IPS DF 19.7 (cell line): ENCODE measurements at regions not wholly inside any gene's neighbourhood (a gene's known extent, or its start where the extent isn't known, plus 50 kb on each side); places are given as distances from the start of the nearest gene placed in this dataset.

ENCODE experiments used
- DNase-seq: peaks from one replicate; pipeline ENCODE4 v3.0.0-alpha.2; 2013; ENCODE audit warnings: low read depth, low spot score

- no peak for DNase-seq
These were observed 490.7 kb upstream of the SGCD start for GRCh38 chr5:155836089-155836803.

GRCh38 chr5:155838394-155838793, 488.6 kb upstream of the SGCD start:
- DNase-seq, result no peak

DNA sequence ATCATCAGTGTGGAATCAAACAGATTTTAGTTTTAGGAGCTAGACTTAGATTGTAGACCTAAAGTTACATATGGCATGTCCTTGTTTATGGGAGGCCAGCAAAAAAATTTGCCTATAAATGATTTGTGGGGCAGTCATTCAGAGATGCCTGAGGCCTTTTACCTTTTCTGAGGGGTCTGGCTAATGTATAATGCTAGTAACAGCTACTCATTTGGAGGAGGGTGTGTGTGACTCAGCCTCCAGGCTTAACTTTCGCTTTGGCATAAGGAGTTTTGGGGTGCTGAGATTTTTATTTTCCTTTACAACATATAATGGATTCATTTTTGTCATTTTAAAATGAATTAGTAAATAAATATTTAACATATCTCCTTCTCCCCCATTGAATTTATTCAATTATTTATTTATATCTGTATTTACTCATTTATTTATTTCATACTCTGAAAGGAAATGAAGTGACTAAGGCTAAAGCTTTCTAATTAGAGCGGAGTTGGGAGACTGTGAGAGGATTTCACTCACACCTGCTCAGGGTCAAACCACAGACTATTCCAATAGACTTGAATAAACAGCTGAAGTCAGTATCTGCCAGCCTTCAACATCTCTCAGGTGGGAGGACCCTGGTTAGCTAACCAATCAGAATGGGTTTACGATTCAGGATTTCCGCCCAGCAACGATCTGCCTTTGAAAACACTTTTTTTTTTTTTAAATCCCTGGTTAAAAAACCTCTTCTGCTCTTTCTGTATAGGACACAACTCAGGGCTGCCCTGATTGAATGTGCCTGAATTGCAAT, 487.5 kb upstream of the SGCD start:
- DNase-seq, result peak; percentile 5

GRCh38 chr5:155844542-155844941, 482.4 kb upstream of the SGCD start:
- DNase-seq, result no peak

DNA sequence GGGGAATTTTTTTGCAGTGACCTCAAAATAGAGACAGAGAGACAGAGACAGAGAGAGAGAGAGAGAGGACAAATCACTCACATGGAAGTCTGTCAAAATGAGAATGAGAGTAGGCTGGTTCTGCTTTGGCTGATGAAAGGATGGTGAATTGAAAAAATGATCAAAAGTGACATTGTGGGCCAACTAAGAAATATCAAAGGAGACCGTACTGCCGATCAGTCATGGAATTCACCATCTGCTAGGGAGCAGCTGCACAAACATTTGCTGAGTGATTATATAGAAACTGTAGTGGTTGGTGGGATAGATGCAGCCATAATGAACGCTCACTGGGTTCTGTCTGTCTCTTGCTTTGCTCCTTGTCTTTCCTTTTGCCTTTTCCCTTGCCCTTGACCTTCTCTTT, 476.6 kb upstream of the SGCD start:
- no peak for DNase-seq

- DNase-seq, result no peak
These were observed 460.0 kb upstream of the SGCD start for GRCh38 chr5:155866971-155867370.

DNA sequence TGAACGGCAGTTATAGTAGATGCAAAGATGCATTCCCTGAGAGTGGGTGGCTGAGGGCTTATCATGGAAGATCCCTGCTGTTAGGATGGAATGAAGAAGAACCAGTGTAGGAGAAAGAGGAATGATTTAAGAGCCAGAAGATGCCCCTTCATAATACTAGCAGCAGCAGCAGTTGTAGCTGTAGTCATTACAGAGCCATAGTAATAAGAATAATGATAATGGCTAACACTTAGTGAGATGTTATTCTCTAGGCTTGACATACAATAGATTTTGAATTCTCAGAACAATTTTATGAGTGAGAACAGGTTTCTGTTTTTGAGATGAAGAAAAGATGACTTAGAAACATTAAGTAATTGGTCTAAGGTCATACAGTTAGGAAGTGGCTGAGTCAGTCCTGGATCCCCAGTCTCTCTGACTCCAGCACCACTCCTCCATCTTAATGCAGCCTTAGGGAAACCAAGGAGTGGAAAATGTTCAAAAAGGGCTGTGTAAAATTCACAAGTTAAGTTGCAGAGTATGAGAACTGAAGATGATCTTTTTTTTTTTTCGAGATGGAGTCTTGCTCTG, 459.4 kb upstream of the SGCD start:
- DNase-seq, result no peak

- no peak for DNase-seq
These were observed 456.3 kb upstream of the SGCD start for GRCh38 chr5:155870636-155871035.

DNA sequence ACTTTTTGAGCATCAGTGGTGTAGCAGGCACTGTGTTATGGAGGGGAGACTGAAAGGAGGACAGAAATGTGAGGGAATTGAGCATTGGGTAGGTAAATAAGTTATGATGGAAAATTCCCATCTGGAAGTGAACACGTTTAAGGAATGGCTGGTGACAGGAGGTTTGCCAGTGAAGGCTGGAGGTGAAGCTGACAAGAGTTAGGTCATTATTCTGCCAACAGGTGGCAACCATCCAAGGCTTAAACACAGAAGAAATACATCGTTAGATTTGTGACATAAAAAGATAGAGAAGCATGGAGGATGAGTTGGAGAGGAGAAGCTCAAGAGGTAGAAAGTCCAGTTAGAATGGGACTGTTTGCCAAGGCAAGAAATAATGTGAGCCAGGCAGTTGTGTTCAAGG, 455.3 kb upstream of the SGCD start:
- DNase-seq, result no peak

DNA sequence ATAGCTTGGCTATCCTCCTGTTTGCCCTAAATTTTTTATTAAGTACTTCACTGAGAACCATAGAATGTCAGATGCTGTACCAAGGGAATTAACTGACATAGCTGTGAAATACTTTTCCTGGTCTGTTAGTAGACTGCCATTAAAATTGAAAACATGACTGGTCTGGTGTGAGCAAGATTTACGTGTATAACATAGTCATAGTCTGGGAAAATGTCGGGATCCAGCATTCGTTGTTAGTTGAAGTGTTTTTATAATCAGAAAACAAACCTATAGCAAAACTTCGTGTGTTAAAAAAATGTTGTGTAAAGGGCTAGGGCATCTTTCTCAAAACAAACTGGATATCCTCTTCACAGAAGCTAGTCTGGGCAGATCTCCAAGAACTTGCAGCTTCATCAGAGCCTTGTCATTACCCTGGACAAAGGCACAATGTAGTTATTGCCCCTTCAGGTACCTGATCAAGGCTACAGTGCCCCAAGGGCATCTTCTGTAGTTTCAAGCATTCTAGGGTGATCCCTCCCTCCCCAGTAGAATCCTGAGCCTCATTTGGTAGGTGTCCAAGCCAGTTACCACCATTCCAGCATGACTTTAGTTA, 454.2 kb upstream of the SGCD start:
- DNase-seq, result no peak

DNA sequence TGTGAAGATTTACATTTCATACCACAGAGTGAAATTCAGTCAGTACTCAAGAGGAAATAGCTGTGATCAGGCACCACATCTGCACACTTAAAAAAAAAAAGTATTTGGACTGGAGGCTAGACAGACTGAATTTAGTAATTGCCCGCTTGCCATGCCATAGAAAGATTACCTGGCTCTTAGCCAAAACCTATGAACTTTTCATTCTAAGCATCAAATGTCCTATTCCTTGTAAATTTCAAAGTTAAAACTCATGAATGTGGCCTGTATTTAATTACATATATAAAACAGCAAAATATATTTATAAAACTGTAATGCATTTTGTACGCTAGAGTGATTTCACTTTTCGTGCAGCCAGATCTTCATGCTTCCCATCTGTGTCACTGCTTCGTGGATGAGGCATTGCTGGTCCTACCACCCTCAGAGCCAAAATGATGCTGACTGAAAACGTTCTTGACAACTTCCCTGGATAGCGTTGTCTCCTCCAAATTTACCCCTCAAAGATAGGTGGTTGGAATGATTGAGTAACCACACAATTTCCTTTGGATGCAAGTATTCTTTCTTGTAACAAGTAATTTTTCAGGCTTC, 447.9 kb upstream of the SGCD start:
- no peak for DNase-seq

- DNase-seq, result no peak
These were observed 442.9 kb upstream of the SGCD start for GRCh38 chr5:155884041-155884440.

- no peak for DNase-seq
These were observed 441.8 kb upstream of the SGCD start for GRCh38 chr5:155885199-155885598.

DNA sequence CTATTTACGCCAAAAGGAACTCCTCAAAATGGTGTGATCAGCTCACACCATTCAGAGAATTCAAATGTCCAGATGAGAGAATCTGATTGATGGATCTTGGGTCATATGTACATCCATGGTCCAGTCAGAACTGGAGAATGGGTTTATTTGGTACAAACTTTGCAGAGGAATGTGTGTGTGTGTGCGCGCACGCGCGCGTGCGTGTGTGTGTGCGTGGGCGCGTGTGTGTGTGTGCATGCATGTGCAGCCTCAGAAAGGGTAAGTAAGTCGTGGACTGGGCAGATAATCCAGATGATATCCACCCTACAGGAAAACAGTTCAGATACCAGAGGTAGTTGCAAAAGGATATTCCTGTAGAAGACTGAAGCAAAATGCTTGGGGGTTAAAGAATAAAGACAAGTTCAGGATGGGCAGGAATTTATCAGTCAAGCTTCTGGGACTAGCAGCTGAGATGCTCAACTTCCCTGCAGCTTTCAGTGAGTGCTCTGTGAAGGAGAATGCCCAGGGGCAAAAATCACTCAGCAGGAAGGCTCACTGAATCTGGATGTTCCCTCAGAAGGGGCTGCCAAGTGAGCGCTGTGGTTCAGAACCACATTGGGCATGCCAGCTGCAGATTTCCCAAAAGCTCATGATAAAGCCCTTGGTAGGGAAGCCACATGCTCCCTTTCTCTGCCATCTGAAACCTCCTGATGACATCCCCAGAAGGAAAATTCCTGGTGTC, 440.5 kb upstream of the SGCD start:
- no peak for DNase-seq

DNA sequence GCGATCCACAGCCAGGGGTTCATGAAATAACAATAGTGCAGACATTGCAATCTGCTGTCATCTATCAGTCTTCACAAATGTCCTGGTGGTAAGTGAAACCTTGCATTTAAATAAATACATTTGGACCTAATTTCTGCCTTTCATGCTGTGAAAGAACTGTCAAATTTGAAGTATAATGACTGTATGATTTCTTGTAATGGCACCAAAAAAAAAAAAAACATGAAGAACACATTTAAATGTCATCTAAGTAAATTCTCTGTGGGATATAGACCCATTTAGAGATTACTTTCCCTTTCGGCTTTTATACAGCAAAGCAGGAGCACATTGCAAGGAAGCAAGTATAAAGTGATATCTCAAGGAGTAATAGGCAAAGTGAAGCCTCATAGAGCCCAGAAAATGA, 431.5 kb upstream of the SGCD start:
- DNase-seq, result no peak

GRCh38 chr5:155897761-155898160, 429.2 kb upstream of the SGCD start:
- no peak for DNase-seq

DNA sequence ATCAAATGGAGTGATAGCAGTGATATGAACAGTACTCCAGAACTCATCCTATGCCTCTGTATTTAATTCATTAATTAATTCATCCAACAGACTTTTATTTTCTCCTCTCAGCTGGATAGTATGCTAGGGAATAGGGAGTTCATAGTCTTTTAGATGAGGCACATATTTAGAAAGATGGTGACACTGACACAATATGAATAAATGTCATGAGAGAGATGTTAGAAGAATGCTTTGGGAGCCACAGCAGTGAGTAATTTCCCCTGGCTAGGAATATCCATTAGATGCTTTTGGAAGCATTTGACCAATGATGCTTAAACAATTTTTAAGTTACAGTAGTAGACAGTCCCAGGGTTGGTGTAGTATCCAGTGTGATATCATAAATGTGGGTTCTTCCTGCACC, 428.7 kb upstream of the SGCD start:
- DNase-seq, result no peak

DNA sequence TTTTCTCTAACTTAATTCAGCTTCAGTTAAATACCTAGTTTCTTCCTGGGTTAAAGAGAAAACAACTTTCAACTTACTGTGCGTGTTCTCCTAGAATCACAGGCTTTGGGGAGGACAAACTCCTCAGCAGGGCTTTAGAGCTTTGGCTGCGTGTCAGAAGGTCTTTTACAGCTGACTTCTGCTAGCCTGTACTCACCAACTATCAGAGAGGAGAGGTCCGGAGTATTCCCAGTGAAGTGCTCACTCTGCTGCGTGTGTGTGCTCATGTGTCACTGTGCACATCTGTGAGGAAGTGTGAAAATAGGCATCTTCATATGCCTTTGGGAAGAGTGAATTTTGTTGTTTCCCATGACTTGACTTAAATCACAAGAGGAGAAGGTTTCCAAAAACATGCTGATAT, 423.2 kb upstream of the SGCD start:
- no peak for DNase-seq

- no peak for DNase-seq
These were observed 421.6 kb upstream of the SGCD start for GRCh38 chr5:155905364-155905763.

DNA sequence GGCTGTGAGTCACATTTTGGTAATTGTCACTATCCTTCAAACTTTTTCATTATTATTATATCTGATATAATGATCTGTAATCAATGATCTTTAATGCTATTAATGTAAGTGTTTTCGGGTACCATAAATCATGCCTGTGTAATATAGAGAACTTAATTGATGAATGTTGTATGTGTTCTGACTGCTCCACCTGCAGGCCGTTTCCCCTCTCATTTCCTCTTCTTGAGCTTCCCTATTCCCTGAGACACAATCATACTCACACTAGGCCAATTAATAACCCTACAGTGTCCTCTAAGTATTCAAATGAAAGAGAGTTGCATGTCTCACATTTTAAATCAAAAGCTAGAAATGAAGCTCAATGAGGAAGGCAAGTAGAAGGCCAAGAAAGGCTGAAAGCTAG, 420.9 kb upstream of the SGCD start:
- no peak for DNase-seq

DNA sequence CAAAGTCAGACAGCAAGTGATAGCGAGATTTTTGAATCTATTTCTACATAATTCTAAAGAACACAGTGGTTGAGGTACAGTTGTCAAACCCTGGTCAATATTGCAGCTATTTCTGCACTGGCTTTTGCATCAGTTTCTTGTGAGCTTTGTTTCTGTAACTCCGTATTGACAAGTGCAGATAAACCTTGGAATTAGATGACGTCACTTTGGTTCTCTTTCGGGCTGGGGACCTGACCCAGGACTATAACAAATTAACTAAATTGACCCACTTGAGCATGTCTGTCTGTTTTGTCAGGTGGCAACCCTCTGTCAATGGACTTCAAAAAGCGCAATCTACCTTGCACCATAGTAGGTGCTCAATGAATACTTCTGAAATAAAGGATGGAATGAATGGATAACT, 418.4 kb upstream of the SGCD start:
- no peak for DNase-seq

GRCh38 chr5:155912291-155912690, 414.7 kb upstream of the SGCD start:
- DNase-seq, result no peak
